Keratinocyte (primary cell): ENCODE measurements at regions not wholly inside any gene's neighbourhood (a gene's known extent, or its start where the extent isn't known, plus 50 kb on each side); places are given as distances from the start of the nearest gene placed in this dataset.

ENCODE experiments used
- DNase-seq: peaks from one replicate; pipeline ENCODE4 v3.0.0-alpha.2; 2011; ENCODE audit warnings: low read depth, missing footprints, low spot score
- FAIRE-seq: peaks from 2 replicates; lab custom pipeline; 2011; peaks lifted over from hg19 to GRCh38; lab: Jason Lieb, UNC
- H2AFZ ChIP-seq: 2 replicates; pipeline ENCODE4 v1.6.0; 2012; ENCODE audit warnings: low read length, control low read depth, inconsistent platforms; ENCODE audit not compliant: control insufficient read depth
- H3K27ac ChIP-seq: 2 replicates; pipeline ENCODE4 v1.5.1; 2011; ENCODE audit warnings: low read length; ENCODE audit not compliant: control insufficient read depth, insufficient read depth
- H3K27me3 ChIP-seq: 3 replicates; pipeline ENCODE4 v1.6.0; 2011; ENCODE audit warnings: low read length; ENCODE audit not compliant: control insufficient read depth, insufficient read depth; ENCODE audit errors: extremely low read depth
- H3K36me3 ChIP-seq, 2 experiments: 2 replicates in 1 of 2; 3 replicates in 1 of 2; pipeline ENCODE4 v1.5.1; 2011; ENCODE audit warnings: low read length in 2 of 2, mild to moderate bottlenecking in 1 of 2; ENCODE audit not compliant: control insufficient read depth in 2 of 2, insufficient read depth in 2 of 2; ENCODE audit errors: extremely low read depth in 1 of 2
- H3K4me1 ChIP-seq: 3 replicates; pipeline ENCODE4 v1.5.1; 2011; ENCODE audit warnings: low read length; ENCODE audit not compliant: control insufficient read depth, insufficient read depth; ENCODE audit errors: extremely low read depth
- H3K4me2 ChIP-seq: 3 replicates; pipeline ENCODE4 v1.6.0; 2011; ENCODE audit warnings: low read depth, low read length; ENCODE audit not compliant: control insufficient read depth, insufficient read depth; ENCODE audit errors: extremely low read depth
- H3K4me3 ChIP-seq, 3 experiments: fragments of 200-600 bp in 1 of 3; sonication (generic) in 1 of 3; 2 replicates in 2 of 3; 3 replicates in 1 of 3; pipeline ENCODE4 v1.5.1; 2011 to 2016; ENCODE audit warnings: low read length in 3 of 3, mild to moderate bottlenecking in 3 of 3, control low read depth in 2 of 3, inconsistent platforms in 1 of 3, low read depth in 1 of 3, mixed read lengths in 1 of 3, mixed run types in 1 of 3, moderate library complexity in 1 of 3; ENCODE audit not compliant: control insufficient read depth in 2 of 3, insufficient read depth in 2 of 3; ENCODE audit errors: extremely low read depth in 1 of 3
- H3K79me2 ChIP-seq: 2 replicates; pipeline ENCODE4 v1.6.0; 2012; ENCODE audit warnings: low read length; ENCODE audit not compliant: control insufficient read depth, insufficient read depth
- H3K9ac ChIP-seq: 3 replicates; pipeline ENCODE4 v1.6.0; 2011; ENCODE audit warnings: low read length; ENCODE audit not compliant: control insufficient read depth, insufficient read depth; ENCODE audit errors: extremely low read depth
- H3K9me1 ChIP-seq: 3 replicates; pipeline ENCODE4 v1.6.0; 2011; ENCODE audit warnings: low read length; ENCODE audit not compliant: control insufficient read depth, insufficient read depth; ENCODE audit errors: extremely low read depth
- H3K9me3 ChIP-seq: 2 replicates; pipeline ENCODE4 v1.5.1; 2012; ENCODE audit warnings: low read depth, low read length; ENCODE audit not compliant: control insufficient read depth
- H4K20me1 ChIP-seq: 3 replicates; pipeline ENCODE4 v1.6.0; 2011; ENCODE audit warnings: low read length; ENCODE audit not compliant: control insufficient read depth, insufficient read depth; ENCODE audit errors: extremely low read depth
- EZH2 ChIP-seq: IDR thresholded peaks from one replicate; pipeline ENCODE4 v1.6.1; 2012; ENCODE audit warnings: inconsistent platforms, mild to moderate bottlenecking, low read length, moderate library complexity
- dilution Hi-C: fragments of 300-500 bp; cut with MboI; formaldehyde crosslinking; loops from one replicate; pipeline ENCODE4 v1.7.0; 2020; ENCODE audit warnings: low sequenced_read_pairs; ENCODE audit not compliant: extremely low pct_ligation_motif_present
- TF ChIP-seq, protein P1 (sequence below), 3 experiments: IDR thresholded peaks in 1 of 3; conservative IDR thresholded peaks in 1 of 3; optimal IDR thresholded peaks in 1 of 3; 2 replicates in 2 of 3; 3 replicates in 1 of 3; pipeline versions ENCODE3 to v1.5.1; 2011; ENCODE audit warnings: low read length in 3 of 3, mild to moderate bottlenecking in 3 of 3, moderate library complexity in 2 of 3, control low read depth in 1 of 3, inconsistent platforms in 1 of 3; ENCODE audit not compliant: insufficient read depth in 2 of 3; ENCODE audit errors: extremely low read depth in 1 of 3

DNA sequence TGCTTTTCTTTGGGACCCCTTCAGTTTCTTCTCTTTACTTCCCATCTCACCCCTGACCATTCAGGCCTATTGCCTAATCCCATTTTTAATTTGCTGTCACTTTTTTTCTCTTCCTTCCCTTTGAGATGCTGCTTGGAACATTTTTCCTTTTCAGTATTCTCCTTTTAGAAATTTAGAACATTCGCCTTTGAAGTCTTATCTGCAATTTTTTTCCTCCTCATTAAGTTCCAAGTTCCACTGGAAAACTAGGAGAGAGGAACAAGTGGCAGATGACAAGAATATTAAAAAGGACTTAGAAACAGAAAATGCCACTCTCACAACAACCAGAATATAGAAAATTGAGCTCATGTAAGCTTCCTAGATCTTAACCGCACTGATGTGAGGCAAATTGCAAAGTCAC is 126.6 kb downstream of the PSMG1 start:
- DNase-seq: no peak
- Histone ChIP-seq H3K9ac (no peak overlapping the region), H2AFZ (no peak overlapping the region), H3K27ac (no peak overlapping the region), H3K27me3 (no peaks in the 10 kb centered on the region), H3K4me3 (no peak overlapping the region), H4K20me1 (no peaks in the 10 kb centered on the region), H3K79me2 (no peaks in the 10 kb centered on the region), H3K4me2 (no peak overlapping the region), H3K4me1 (peaks cover 32% of the 10 kb centered on the region), H3K9me1 (no peaks in the 10 kb centered on the region), H3K9me3 (no peaks in the 10 kb centered on the region), H3K36me3 (no peaks in the 10 kb centered on the region)
- dilution Hi-C loops: no loop called here
- TF ChIP-seq, protein P1, sequence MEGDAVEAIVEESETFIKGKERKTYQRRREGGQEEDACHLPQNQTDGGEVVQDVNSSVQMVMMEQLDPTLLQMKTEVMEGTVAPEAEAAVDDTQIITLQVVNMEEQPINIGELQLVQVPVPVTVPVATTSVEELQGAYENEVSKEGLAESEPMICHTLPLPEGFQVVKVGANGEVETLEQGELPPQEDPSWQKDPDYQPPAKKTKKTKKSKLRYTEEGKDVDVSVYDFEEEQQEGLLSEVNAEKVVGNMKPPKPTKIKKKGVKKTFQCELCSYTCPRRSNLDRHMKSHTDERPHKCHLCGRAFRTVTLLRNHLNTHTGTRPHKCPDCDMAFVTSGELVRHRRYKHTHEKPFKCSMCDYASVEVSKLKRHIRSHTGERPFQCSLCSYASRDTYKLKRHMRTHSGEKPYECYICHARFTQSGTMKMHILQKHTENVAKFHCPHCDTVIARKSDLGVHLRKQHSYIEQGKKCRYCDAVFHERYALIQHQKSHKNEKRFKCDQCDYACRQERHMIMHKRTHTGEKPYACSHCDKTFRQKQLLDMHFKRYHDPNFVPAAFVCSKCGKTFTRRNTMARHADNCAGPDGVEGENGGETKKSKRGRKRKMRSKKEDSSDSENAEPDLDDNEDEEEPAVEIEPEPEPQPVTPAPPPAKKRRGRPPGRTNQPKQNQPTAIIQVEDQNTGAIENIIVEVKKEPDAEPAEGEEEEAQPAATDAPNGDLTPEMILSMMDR (optimal IDR thresholded peaks at IDR 0.05 in 1 of 3, IDR thresholded peaks at IDR 0.05 in 1 of 3, conservative IDR thresholded peaks at IDR 0.05 in 1 of 3; ENCODE audit: extremely low read depth in 1 of 3, insufficient read depth in 2 of 3, low read length in 3 of 3): no peak
- TF ChIP-seq EZH2: no peak
- FAIRE-seq: no peak

DNA sequence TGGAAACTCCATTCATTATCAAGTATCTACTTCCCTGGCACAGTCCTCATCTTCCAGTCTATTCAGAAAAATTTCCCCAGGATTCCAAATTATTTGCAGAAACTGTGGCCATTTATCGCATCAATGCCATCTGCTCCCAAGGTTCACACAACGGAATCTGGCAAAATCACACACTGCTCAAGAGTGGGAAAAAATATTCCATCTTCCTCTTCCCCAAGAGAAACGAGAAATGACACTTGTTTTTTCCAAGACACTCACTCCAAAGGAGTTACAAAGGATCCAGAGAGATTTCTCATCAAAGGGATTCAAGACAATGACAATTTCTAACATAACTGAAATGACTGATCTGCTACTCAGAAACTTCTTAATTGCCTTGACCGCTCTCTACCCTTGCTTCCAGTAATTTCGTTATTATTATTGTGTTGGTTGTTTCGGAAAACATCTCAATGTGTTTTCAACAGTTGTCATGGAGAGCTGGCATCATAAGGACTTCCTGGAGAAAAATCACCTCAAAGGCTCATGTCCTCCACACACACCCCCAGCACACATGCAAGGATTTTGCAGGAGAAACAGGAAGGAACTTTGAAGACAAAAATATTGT is 128.0 kb downstream of the PSMG1 start:
- Histone ChIP-seq H3K4me2 (no peak overlapping the region), H3K9me3 (no peaks in the 10 kb centered on the region), H4K20me1 (no peaks in the 10 kb centered on the region), H3K79me2 (no peaks in the 10 kb centered on the region), H3K4me1 (peaks cover 46% of the 10 kb centered on the region), H3K9me1 (no peaks in the 10 kb centered on the region), H3K4me3 (no peak overlapping the region), H3K27ac (no peak overlapping the region), H3K27me3 (no peaks in the 10 kb centered on the region), H3K9ac (no peak overlapping the region), H3K36me3 (no peaks in the 10 kb centered on the region), H2AFZ (no peak overlapping the region)
- dilution Hi-C loops: no loop called here
- TF ChIP-seq EZH2: no peak
- TF ChIP-seq, protein P1 (optimal IDR thresholded peaks at IDR 0.05 in 1 of 3, IDR thresholded peaks at IDR 0.05 in 1 of 3, conservative IDR thresholded peaks at IDR 0.05 in 1 of 3; ENCODE audit: extremely low read depth in 1 of 3, insufficient read depth in 2 of 3, low read length in 3 of 3): no peak
- DNase-seq (no peak), FAIRE-seq (peak; percentile 59)
